Endothelial cell (in vitro differentiated cells): ENCODE measurements at regions not wholly inside any gene's neighbourhood (a gene's known extent, or its start where the extent isn't known, plus 50 kb on each side); places are given as distances from the start of the nearest gene placed in this dataset.

Experiments
- DNase-seq: peaks from one replicate; pipeline ENCODE4 v3.0.0; 2021; ENCODE audit warnings: low spot score
- H3K27ac Mint-ChIP-seq: one replicate; pipeline ENCODE4 v1.8.0; 2021; ENCODE audit warnings: mixed read lengths, inconsistent platforms; ENCODE audit not compliant: unreplicated experiment
- H3K27me3 Mint-ChIP-seq: one replicate; pipeline ENCODE4 v1.8.0; 2021; ENCODE audit warnings: mild to moderate bottlenecking, moderate library complexity, mixed read lengths, inconsistent platforms; ENCODE audit not compliant: unreplicated experiment
- H3K36me3 Mint-ChIP-seq: one replicate; pipeline ENCODE4 v1.8.0; 2021; ENCODE audit warnings: mild to moderate bottlenecking, low read depth, mixed read lengths, inconsistent platforms; ENCODE audit not compliant: unreplicated experiment
- H3K4me1 Mint-ChIP-seq: one replicate; pipeline ENCODE4 v1.8.0; 2021; ENCODE audit warnings: mild to moderate bottlenecking, mixed read lengths, inconsistent platforms; ENCODE audit not compliant: unreplicated experiment
- H3K4me3 Mint-ChIP-seq: one replicate; pipeline ENCODE4 v1.8.0; 2021; ENCODE audit warnings: mild to moderate bottlenecking, mixed read lengths, inconsistent platforms; ENCODE audit not compliant: unreplicated experiment
- H3K9me3 Mint-ChIP-seq: one replicate; pipeline ENCODE4 v1.8.0; 2021; ENCODE audit warnings: mixed read lengths, inconsistent platforms; ENCODE audit not compliant: unreplicated experiment
- TF ChIP-seq, protein P1 (sequence below): fragments of 200-600 bp; sonication (generic); IDR thresholded peaks from one replicate; pipeline ENCODE4 v1.5.0; 2021; ENCODE audit warnings: antibody characterized with exemption; ENCODE audit not compliant: unreplicated experiment

GRCh38 chr13:105630431-105630830, 905.0 kb downstream of the EFNB2 start:
- TF ChIP-seq, protein P1, sequence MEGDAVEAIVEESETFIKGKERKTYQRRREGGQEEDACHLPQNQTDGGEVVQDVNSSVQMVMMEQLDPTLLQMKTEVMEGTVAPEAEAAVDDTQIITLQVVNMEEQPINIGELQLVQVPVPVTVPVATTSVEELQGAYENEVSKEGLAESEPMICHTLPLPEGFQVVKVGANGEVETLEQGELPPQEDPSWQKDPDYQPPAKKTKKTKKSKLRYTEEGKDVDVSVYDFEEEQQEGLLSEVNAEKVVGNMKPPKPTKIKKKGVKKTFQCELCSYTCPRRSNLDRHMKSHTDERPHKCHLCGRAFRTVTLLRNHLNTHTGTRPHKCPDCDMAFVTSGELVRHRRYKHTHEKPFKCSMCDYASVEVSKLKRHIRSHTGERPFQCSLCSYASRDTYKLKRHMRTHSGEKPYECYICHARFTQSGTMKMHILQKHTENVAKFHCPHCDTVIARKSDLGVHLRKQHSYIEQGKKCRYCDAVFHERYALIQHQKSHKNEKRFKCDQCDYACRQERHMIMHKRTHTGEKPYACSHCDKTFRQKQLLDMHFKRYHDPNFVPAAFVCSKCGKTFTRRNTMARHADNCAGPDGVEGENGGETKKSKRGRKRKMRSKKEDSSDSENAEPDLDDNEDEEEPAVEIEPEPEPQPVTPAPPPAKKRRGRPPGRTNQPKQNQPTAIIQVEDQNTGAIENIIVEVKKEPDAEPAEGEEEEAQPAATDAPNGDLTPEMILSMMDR: no peak
- Mint-ChIP-seq H3K4me1 (no peaks in the 10 kb centered on the region), H3K27ac (no peak overlapping the region), H3K36me3 (no peaks in the 10 kb centered on the region), H3K9me3 (no peaks in the 10 kb centered on the region), H3K27me3 (peaks cover 2% of the 10 kb centered on the region), H3K4me3 (no peak overlapping the region)
- DNase-seq: no peak

- Mint-ChIP-seq H3K4me1 (no peaks in the 10 kb centered on the region), H3K27me3 (peaks cover 4% of the 10 kb centered on the region), H3K36me3 (no peaks in the 10 kb centered on the region), H3K9me3 (no peaks in the 10 kb centered on the region), H3K4me3 (no peak overlapping the region), H3K27ac (no peak overlapping the region)
- TF ChIP-seq, protein P1: no peak
- DNase-seq: no peak
These were observed 908.2 kb downstream of the EFNB2 start for GRCh38 chr13:105627270-105627669.

- TF ChIP-seq, protein P1: no peak
- H3K4me3 Mint-ChIP-seq: no peak overlapping the region
- DNase-seq: no peak
- H3K27ac Mint-ChIP-seq: no peak overlapping the region
- no peaks in the 10 kb centered on the region for H3K4me1 Mint-ChIP-seq
- H3K9me3 Mint-ChIP-seq: no peaks in the 10 kb centered on the region
- peaks cover 4% of the 10 kb centered on the region for H3K27me3 Mint-ChIP-seq
- no peaks in the 10 kb centered on the region for H3K36me3 Mint-ChIP-seq
These were observed 909.8 kb downstream of the EFNB2 start for GRCh38 chr13:105625691-105626090.

GRCh38 chr13:105616333-105617075, 919.0 kb downstream of the EFNB2 start:
- H3K9me3 Mint-ChIP-seq: no peaks in the 10 kb centered on the region
- H3K4me3 Mint-ChIP-seq: no peak overlapping the region
- no peak for DNase-seq
- no peaks in the 10 kb centered on the region for H3K27me3 Mint-ChIP-seq
- H3K4me1 Mint-ChIP-seq: no peaks in the 10 kb centered on the region
- TF ChIP-seq, protein P1: no peak
- no peaks in the 10 kb centered on the region for H3K36me3 Mint-ChIP-seq
- no peak overlapping the region for H3K27ac Mint-ChIP-seq

DNA sequence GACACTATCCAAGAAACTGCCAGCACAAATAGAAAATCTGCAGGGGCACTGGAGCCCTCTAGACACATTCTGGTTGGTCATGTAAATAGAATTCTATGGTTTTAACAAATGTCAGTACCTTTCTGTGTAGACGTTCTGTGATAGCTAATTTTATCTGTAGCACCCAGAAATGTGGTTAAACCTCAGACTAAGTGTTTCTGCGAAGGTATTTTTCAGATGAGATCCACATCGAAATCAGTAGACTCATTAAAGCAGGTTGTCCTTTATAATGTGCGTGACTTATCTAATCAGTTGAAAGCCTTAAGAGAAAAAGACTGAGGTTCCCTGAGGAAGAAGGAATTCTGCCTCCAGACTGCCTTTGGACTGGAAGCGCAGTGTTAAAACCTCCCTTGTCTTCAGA, 922.9 kb downstream of the EFNB2 start:
- no peak for DNase-seq
- TF ChIP-seq, protein P1: no peak
- Mint-ChIP-seq H3K36me3 (no peaks in the 10 kb centered on the region), H3K4me3 (no peak overlapping the region), H3K4me1 (peaks cover 2% of the 10 kb centered on the region), H3K27ac (no peak overlapping the region), H3K27me3 (no peaks in the 10 kb centered on the region), H3K9me3 (no peaks in the 10 kb centered on the region)
